Adrenal gland (tissue), 5 donors: ENCODE measurements at regions not wholly inside any gene's neighbourhood (a gene's known extent, or its start where the extent isn't known, plus 50 kb on each side); places are given as distances from the start of the nearest gene placed in this dataset.

ENCODE experiments used
- CTCF ChIP-seq, 6 experiments: fragments of 450-650 bp in 4 of 6; fragments of 200-600 bp in 2 of 6; sonication (generic) in 1 of 6; IDR thresholded peaks; 1 replicate in 5 of 6; 2 replicates in 1 of 6; pipeline versions ENCODE4 v1.5.1 to v1.8.0; 2016 to 2021; ENCODE audit warnings: antibody characterized with exemption in 6 of 6, mild to moderate bottlenecking in 2 of 6, moderate library complexity in 1 of 6
- POLR2A ChIP-seq, 2 donors: fragments of 450-650 bp; IDR thresholded peaks; one replicate each; pipeline ENCODE4 v1.6.1; 2017; ENCODE audit warnings: antibody characterized with exemption in 2 of 2, mild to moderate bottlenecking in 2 of 2, moderate library complexity in 1 of 2
- donor health status: DM: no; HTN: no; CAD: no.

DNA sequence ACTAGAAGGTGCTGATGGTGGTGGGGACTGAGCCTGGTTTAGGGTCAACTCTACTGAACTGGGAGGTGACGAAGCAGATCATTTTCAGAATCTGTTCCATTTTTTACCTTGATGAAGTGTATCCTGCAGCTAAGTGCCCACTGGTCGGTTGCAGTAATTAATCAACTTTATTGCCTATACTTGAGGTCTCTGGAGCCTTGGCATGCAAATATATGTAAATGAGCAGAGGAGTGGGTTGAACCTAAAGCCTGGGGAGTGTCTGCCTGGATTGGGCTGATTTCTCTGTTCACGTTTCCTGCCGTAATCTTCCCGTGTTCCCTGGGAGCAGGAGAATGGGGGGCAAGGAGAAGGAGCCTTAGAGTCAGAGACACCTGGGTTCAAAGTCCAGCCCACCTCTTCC, 286.8 kb downstream of the PTPRU start:
- no peak for TF ChIP-seq CTCF (IDR thresholded peaks at IDR 0.05)
- no peak for TF ChIP-seq POLR2A (IDR thresholded peaks at IDR 0.05)
